Stimulated activated memory B cell treated with anti-CD40 and anti-IgM and Interleukin-4, amounts not matched to agents 10 μg/mL and 1 μg/mL and 100 μg/mL, for 72 hours (primary cell): ENCODE measurements at regions not wholly inside any gene's neighbourhood (a gene's known extent, or its start where the extent isn't known, plus 50 kb on each side); places are given as distances from the start of the nearest gene placed in this dataset.

Experiments
- ATAC-seq: fragments of 150-1000 bp; cut with Tn5 transposase; 2 replicates; pipeline ENCODE4 v1.10.0; 2021
- H3K27ac Mint-ChIP-seq: one replicate; pipeline ENCODE4 v1.8.0; 2022; ENCODE audit warnings: mild to moderate bottlenecking, mixed read lengths
- H3K27me3 Mint-ChIP-seq: one replicate; pipeline ENCODE4 v1.8.0; 2022; ENCODE audit warnings: mixed read lengths
- H3K36me3 Mint-ChIP-seq: one replicate; pipeline ENCODE4 v1.8.0; 2022; ENCODE audit warnings: mixed read lengths
- H3K4me1 Mint-ChIP-seq: one replicate; pipeline ENCODE4 v1.8.0; 2022; ENCODE audit warnings: mixed read lengths
- H3K4me3 Mint-ChIP-seq: one replicate; pipeline ENCODE4 v1.8.0; 2022; ENCODE audit warnings: mild to moderate bottlenecking, moderate library complexity, mixed read lengths
- H3K9me3 Mint-ChIP-seq: one replicate; pipeline ENCODE4 v1.8.0; 2022; ENCODE audit warnings: mixed read lengths

- Mint-ChIP-seq H3K27me3 (peaks cover 26% of the 10 kb centered on the region), H3K4me1 (no peaks in the 10 kb centered on the region), H3K9me3 (no peaks in the 10 kb centered on the region), H3K36me3 (no peaks in the 10 kb centered on the region), H3K27ac (no peak overlapping the region), H3K4me3 (no peak overlapping the region)
- ATAC-seq, result no peak
These were observed 146.7 kb downstream of the PSMG1 start for GRCh38 chr21:39036581-39036980.

GRCh38 chr21:39034590-39035536, 148.4 kb downstream of the PSMG1 start:
- no peaks in the 10 kb centered on the region for H3K36me3 Mint-ChIP-seq
- no peak overlapping the region for H3K4me3 Mint-ChIP-seq
- no peak for ATAC-seq
- H3K4me1 Mint-ChIP-seq, result no peaks in the 10 kb centered on the region
- H3K27ac Mint-ChIP-seq, result no peak overlapping the region
- no peaks in the 10 kb centered on the region for H3K9me3 Mint-ChIP-seq
- H3K27me3 Mint-ChIP-seq, result peaks cover 35% of the 10 kb centered on the region

- no peaks in the 10 kb centered on the region for H3K9me3 Mint-ChIP-seq
- no peak overlapping the region for H3K27ac Mint-ChIP-seq
- H3K4me1 Mint-ChIP-seq, result no peaks in the 10 kb centered on the region
- H3K27me3 Mint-ChIP-seq, result peaks cover 34% of the 10 kb centered on the region
- H3K36me3 Mint-ChIP-seq, result no peaks in the 10 kb centered on the region
- H3K4me3 Mint-ChIP-seq, result no peak overlapping the region
- ATAC-seq, result no peak
These were observed 149.2 kb downstream of the PSMG1 start for GRCh38 chr21:39033878-39034589.

GRCh38 chr21:39029900-39030884, 153.1 kb downstream of the PSMG1 start:
- Mint-ChIP-seq H3K27me3 (peaks cover 40% of the 10 kb centered on the region), H3K27ac (no peak overlapping the region), H3K9me3 (peaks cover 8% of the 10 kb centered on the region), H3K36me3 (no peaks in the 10 kb centered on the region), H3K4me3 (no peak overlapping the region), H3K4me1 (no peaks in the 10 kb centered on the region)
- ATAC-seq, result no peak

GRCh38 chr21:39029086-39029755, 154.0 kb downstream of the PSMG1 start:
- Mint-ChIP-seq H3K27me3 (peaks cover 36% of the 10 kb centered on the region), H3K4me3 (no peak overlapping the region), H3K36me3 (no peaks in the 10 kb centered on the region), H3K4me1 (no peaks in the 10 kb centered on the region), H3K9me3 (peaks cover 10% of the 10 kb centered on the region), H3K27ac (no peak overlapping the region)
- no peak for ATAC-seq

- Mint-ChIP-seq H3K36me3 (no peaks in the 10 kb centered on the region), H3K4me1 (no peaks in the 10 kb centered on the region), H3K4me3 (no peak overlapping the region), H3K27ac (no peak overlapping the region), H3K9me3 (peaks cover 12% of the 10 kb centered on the region), H3K27me3 (peaks cover 49% of the 10 kb centered on the region)
- no peak for ATAC-seq
These were observed 158.1 kb downstream of the PSMG1 start for GRCh38 chr21:39025198-39025597.

- Mint-ChIP-seq H3K36me3 (no peaks in the 10 kb centered on the region), H3K4me3 (no peak overlapping the region), H3K27me3 (peaks cover 56% of the 10 kb centered on the region), H3K27ac (no peak overlapping the region), H3K9me3 (peaks cover 12% of the 10 kb centered on the region), H3K4me1 (no peaks in the 10 kb centered on the region)
- ATAC-seq, result no peak
These were observed 158.7 kb downstream of the PSMG1 start for GRCh38 chr21:39024538-39024937.

GRCh38 chr21:39022863-39023693, 160.2 kb downstream of the PSMG1 start:
- no peaks in the 10 kb centered on the region for H3K4me1 Mint-ChIP-seq
- H3K27ac Mint-ChIP-seq, result no peak overlapping the region
- ATAC-seq, result no peak
- H3K9me3 Mint-ChIP-seq, result peaks cover 12% of the 10 kb centered on the region
- no peaks in the 10 kb centered on the region for H3K36me3 Mint-ChIP-seq
- peaks cover 59% of the 10 kb centered on the region for H3K27me3 Mint-ChIP-seq
- H3K4me3 Mint-ChIP-seq, result no peak overlapping the region

- Mint-ChIP-seq H3K4me3 (no peak overlapping the region), H3K9me3 (peaks cover 9% of the 10 kb centered on the region), H3K27me3 (peaks cover 53% of the 10 kb centered on the region), H3K4me1 (peaks cover 2% of the 10 kb centered on the region), H3K27ac (no peak overlapping the region), H3K36me3 (no peaks in the 10 kb centered on the region)
- ATAC-seq, result no peak
These were observed 160.8 kb downstream of the PSMG1 start for GRCh38 chr21:39022466-39022862.

- Mint-ChIP-seq H3K4me3 (no peak overlapping the region), H3K9me3 (peaks cover 9% of the 10 kb centered on the region), H3K4me1 (peaks cover 6% of the 10 kb centered on the region), H3K27me3 (peaks cover 52% of the 10 kb centered on the region), H3K27ac (no peak overlapping the region), H3K36me3 (no peaks in the 10 kb centered on the region)
- ATAC-seq, result no peak
These were observed 161.2 kb downstream of the PSMG1 start for GRCh38 chr21:39022035-39022434.

- ATAC-seq, result no peak
- peaks cover 9% of the 10 kb centered on the region for H3K9me3 Mint-ChIP-seq
- H3K36me3 Mint-ChIP-seq, result no peaks in the 10 kb centered on the region
- H3K27me3 Mint-ChIP-seq, result peaks cover 51% of the 10 kb centered on the region
- H3K4me1 Mint-ChIP-seq, result peaks cover 10% of the 10 kb centered on the region
- H3K27ac Mint-ChIP-seq, result no peak overlapping the region
- no peak overlapping the region for H3K4me3 Mint-ChIP-seq
These were observed 161.8 kb downstream of the PSMG1 start for GRCh38 chr21:39021478-39021832.

- Mint-ChIP-seq H3K36me3 (no peaks in the 10 kb centered on the region), H3K4me3 (no peak overlapping the region), H3K27ac (no peak overlapping the region), H3K9me3 (peaks cover 5% of the 10 kb centered on the region), H3K4me1 (peaks cover 10% of the 10 kb centered on the region), H3K27me3 (peaks cover 46% of the 10 kb centered on the region)
- ATAC-seq, result no peak
These were observed 162.3 kb downstream of the PSMG1 start for GRCh38 chr21:39020751-39021477.

GRCh38 chr21:39018730-39019129, 164.5 kb downstream of the PSMG1 start:
- ATAC-seq, result no peak
- no peak overlapping the region for H3K27ac Mint-ChIP-seq
- H3K4me1 Mint-ChIP-seq, result peaks cover 10% of the 10 kb centered on the region
- no peaks in the 10 kb centered on the region for H3K9me3 Mint-ChIP-seq
- H3K36me3 Mint-ChIP-seq, result no peaks in the 10 kb centered on the region
- peaks cover 42% of the 10 kb centered on the region for H3K27me3 Mint-ChIP-seq
- no peak overlapping the region for H3K4me3 Mint-ChIP-seq
